Right cardiac atrium (tissue), 5 donors: ENCODE measurements at regions not wholly inside any gene's neighbourhood (a gene's known extent, or its start where the extent isn't known, plus 50 kb on each side); places are given as distances from the start of the nearest gene placed in this dataset.

Experiments used
- ATAC-seq, 2 donors: fragments of 200-7000 bp; cut with Tn5 transposase; one replicate each; pipeline versions ENCODE4 v1.8.0 to v1.9.1; 2020; ENCODE audit warnings: moderate library complexity in 2 of 2, mild to moderate bottlenecking in 1 of 2
- DNase-seq, 3 donors: peaks; one replicate each; pipeline ENCODE4 v3.0.0-alpha.2; 2020
- H3K27ac ChIP-seq: one replicate; pipeline ENCODE4 v1.5.1; 2013; ENCODE audit warnings: mild to moderate bottlenecking, low read length, control low read depth, moderate library complexity
- H3K27me3 ChIP-seq: one replicate; pipeline ENCODE4 v1.6.1; 2013; ENCODE audit not compliant: control insufficient read depth, insufficient read depth
- H3K4me1 ChIP-seq: one replicate; pipeline ENCODE4 v1.6.1; 2013; ENCODE audit warnings: low read length; ENCODE audit not compliant: control insufficient read depth, insufficient read depth
- H3K4me3 ChIP-seq: one replicate; pipeline ENCODE4 v1.5.1; 2013; ENCODE audit warnings: low read length, control low read depth
- H3K9me3 ChIP-seq: one replicate; pipeline ENCODE4 v1.6.1; 2013; ENCODE audit warnings: low read length; ENCODE audit not compliant: control insufficient read depth
- WGBS: extraction: QIAGEN DNeasy Blood & Tissue Kit; methylation state at CpG from one replicate; pipeline ENCODE4 v1.1.7; 2013; 5-methylcytosine and 5-hydroxymethylcytosine counted together
- intact Hi-C, 4 donors: fragments of 100-400 bp; cut with DNase I; formaldehyde crosslinking; loops; one replicate each; pipeline versions ENCODE4 v1.11.0 to v1.14.0; 2022 to 2023
- donor health status: healthy with polysubstance abuse.
- donor health status: DM: no; HTN: yes; CAD: no.
- donor health status: DM: no; HTN: no; CAD: no.
- donor health status: DM: no; HTN: yes; CAD: no; lungs with severe emphysema.
- donor health status: DM: yes; HTN: yes; CAD: no.

DNA sequence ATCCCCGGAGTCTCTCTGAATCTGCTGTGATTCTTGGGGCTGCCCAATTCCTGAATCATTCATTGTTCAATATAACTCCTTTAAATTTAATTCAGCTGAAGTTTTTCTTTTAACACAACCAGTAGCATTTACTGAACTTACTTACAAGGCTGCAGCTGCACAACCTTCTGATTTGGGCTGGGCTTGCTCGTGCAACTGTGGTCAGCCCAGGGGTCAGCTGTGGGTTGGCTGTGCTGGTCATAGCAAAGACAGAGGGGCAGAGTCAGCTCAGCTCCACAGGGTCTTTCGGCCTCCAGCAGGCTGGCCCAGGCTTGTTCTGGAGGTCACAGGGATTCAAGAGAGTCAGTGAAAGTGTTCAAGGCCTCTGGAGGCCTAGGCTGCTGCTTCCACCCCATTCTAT, 186.1 kb downstream of the MATN1 start:
- H3K27ac ChIP-seq = no peak overlapping the region
- no peaks in the 10 kb centered on the region for H3K27me3 ChIP-seq
- no peaks in the 10 kb centered on the region for H3K9me3 ChIP-seq
- ATAC-seq (no peak), DNase-seq (no peak)
- H3K4me3 ChIP-seq = no peak overlapping the region
- intact Hi-C loops = no loop called here
- 76% methylated on average over 3 of the region's 3 CpGs for WGBS
- H3K4me1 ChIP-seq = no peaks in the 10 kb centered on the region

GRCh38 chr1:30536530-30536929, 186.9 kb downstream of the MATN1 start:
- no peak for DNase-seq

GRCh38 chr1:30535595-30536325, 187.6 kb downstream of the MATN1 start:
- no peaks in the 10 kb centered on the region for H3K27me3 ChIP-seq
- intact Hi-C loops = no loop called here
- H3K4me3 ChIP-seq = no peak overlapping the region
- no peak overlapping the region for H3K27ac ChIP-seq
- WGBS = 66% methylated on average over 6 of the region's 6 CpGs
- no peaks in the 10 kb centered on the region for H3K9me3 ChIP-seq
- DNase-seq (no peak), ATAC-seq (no peak)
- H3K4me1 ChIP-seq = no peaks in the 10 kb centered on the region

More at GRCh38 chr1:30536530-30536929, 186.9 kb downstream of the MATN1 start:
- ATAC-seq = no peak
- H3K4me3 ChIP-seq = no peak overlapping the region
- H3K9me3 ChIP-seq = no peaks in the 10 kb centered on the region
- intact Hi-C loops = no loop called here
- 85% methylated on average over 9 of the region's 9 CpGs for WGBS
- no peaks in the 10 kb centered on the region for H3K4me1 ChIP-seq
- H3K27me3 ChIP-seq = no peaks in the 10 kb centered on the region
- no peak overlapping the region for H3K27ac ChIP-seq

DNA sequence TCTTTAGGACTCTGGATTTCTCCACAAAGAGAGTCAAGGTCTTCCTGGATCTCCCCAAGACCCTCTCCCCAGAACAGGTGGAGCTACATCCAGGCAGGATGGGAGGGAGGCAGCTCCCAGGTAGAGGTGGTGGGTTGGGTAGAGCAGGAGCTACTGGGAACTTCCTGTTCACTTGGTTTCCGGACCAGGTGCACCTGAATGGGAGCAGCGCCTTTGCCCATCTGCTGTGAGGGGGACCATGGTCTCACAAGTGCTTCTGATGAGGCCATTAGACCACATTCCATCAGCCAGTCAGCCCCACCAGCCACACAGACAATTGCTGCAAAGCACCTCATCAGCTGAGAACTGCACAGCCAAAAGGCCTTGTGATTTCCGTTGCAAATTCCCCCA, 188.8 kb downstream of the MATN1 start:
- Histone ChIP-seq H3K27ac (no peak overlapping the region), H3K4me1 (no peaks in the 10 kb centered on the region), H3K9me3 (no peaks in the 10 kb centered on the region), H3K27me3 (no peaks in the 10 kb centered on the region), H3K4me3 (no peak overlapping the region)
- intact Hi-C loops = no loop called here
- DNase-seq = no peak
- no peak for ATAC-seq
- WGBS = 63% methylated on average over 3 of the region's 3 CpGs

DNA sequence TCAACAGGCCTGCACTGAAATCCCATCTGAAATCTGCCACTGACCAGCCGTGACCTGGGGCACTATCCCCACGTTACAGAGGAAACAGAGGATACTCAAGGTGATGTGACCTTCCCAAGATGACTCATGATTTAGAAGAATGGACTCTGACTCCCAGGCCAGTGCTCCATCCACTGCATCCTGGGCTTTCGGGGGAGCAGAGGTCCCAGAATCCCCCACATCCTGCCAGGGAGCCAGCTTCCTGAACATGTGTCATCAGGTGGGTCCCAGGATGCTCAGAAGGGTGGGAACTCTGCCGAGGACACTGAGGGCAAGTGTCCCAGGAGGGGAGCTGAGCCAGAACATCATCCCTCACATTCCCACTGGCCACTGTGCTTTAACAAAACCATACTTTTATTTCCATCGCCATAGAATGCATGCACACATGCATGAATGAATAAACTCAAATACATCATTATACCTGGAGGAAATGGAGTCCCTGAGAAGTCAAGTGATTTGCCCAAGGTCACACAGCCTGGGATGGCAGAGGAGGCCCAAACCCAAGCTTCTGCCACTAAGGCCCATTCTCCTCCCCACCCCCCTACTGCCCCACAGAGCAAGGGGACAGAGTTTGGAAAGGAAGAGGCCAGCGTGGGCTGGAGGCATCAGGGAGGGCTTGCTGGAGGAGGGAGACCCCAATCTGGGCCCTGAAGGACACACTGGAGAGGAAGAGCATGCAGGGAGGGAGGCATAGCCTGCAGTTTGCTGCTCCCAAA, 189.4 kb downstream of the MATN1 start:
- Histone ChIP-seq H3K4me3 (no peak overlapping the region), H3K27me3 (no peaks in the 10 kb centered on the region), H3K4me1 (no peaks in the 10 kb centered on the region), H3K27ac (no peak overlapping the region), H3K9me3 (no peaks in the 10 kb centered on the region)
- DNase-seq = no peak
- intact Hi-C loops = no loop called here
- ATAC-seq = no peak
- WGBS = 67% methylated on average over 6 of the region's 6 CpGs

GRCh38 chr1:30533141-30533540, 190.2 kb downstream of the MATN1 start:
- DNase-seq = no peak
- no peak for ATAC-seq
- no peaks in the 10 kb centered on the region for H3K9me3 ChIP-seq
- H3K4me1 ChIP-seq = no peaks in the 10 kb centered on the region
- no peak overlapping the region for H3K27ac ChIP-seq
- intact Hi-C loops = no loop called here
- H3K4me3 ChIP-seq = no peak overlapping the region
- WGBS = 70% methylated on average over 3 of the region's 3 CpGs
- H3K27me3 ChIP-seq = no peaks in the 10 kb centered on the region

DNA sequence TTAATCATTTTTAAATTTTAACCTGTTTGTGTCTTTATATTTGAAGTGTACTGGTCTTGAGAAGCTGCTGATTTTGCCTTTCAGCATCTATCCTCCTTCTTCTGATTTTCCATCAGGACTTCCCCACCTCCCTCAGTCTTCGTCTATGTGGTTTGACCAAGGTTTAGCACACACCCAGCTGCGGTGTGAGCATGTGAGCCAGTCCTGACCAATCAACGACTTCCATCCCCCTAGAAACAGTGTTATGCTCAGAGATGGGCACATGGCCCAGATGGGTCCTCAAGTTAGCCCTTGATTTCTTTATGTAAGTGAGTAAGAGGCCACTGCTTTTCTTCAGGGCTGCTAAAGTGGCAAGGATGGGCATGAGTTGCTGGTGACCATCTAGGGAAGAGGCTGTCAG, 190.8 kb downstream of the MATN1 start:
- WGBS = 80% methylated on average over 3 of the region's 3 CpGs
- H3K27ac ChIP-seq = no peak overlapping the region
- H3K4me1 ChIP-seq = no peaks in the 10 kb centered on the region
- no peaks in the 10 kb centered on the region for H3K27me3 ChIP-seq
- no peak for DNase-seq
- no peak for ATAC-seq
- H3K4me3 ChIP-seq = no peak overlapping the region
- no peaks in the 10 kb centered on the region for H3K9me3 ChIP-seq
- intact Hi-C loops = no loop called here

- DNase-seq (peak; percentile 59 to 81 (median 77)), ATAC-seq (peak; percentile 72 to 80)
- Histone ChIP-seq H3K27me3 (no peaks in the 10 kb centered on the region), H3K9me3 (no peaks in the 10 kb centered on the region), H3K4me1 (peaks cover 9% of the 10 kb centered on the region), H3K27ac (peak overlapping the region; percentile 92), H3K4me3 (no peak overlapping the region)
- intact Hi-C loops = loop anchor here in 1 of 4 donors (10.0 kb wide), 1 partner anchor 177 kb away; no protein-coding TSS in a partner anchor
- WGBS = 52% methylated on average over 13 of the region's 13 CpGs
Observed at GRCh38 chr1:30527511-30528140, 195.8 kb downstream of the MATN1 start.

- H3K4me3 ChIP-seq = no peak overlapping the region
- no peak for DNase-seq
- peaks cover 10% of the 10 kb centered on the region for H3K4me1 ChIP-seq
- intact Hi-C loops = loop anchor here in 1 of 4 donors (10.0 kb wide), 1 partner anchor 178 kb away; no protein-coding TSS in a partner anchor
- WGBS = 47% methylated on average over 6 of the region's 6 CpGs
- H3K9me3 ChIP-seq = no peaks in the 10 kb centered on the region
- no peaks in the 10 kb centered on the region for H3K27me3 ChIP-seq
- H3K27ac ChIP-seq = peak overlapping the region; percentile 65
- no peak for ATAC-seq
Observed at GRCh38 chr1:30526652-30527345, 196.6 kb downstream of the MATN1 start.

DNA sequence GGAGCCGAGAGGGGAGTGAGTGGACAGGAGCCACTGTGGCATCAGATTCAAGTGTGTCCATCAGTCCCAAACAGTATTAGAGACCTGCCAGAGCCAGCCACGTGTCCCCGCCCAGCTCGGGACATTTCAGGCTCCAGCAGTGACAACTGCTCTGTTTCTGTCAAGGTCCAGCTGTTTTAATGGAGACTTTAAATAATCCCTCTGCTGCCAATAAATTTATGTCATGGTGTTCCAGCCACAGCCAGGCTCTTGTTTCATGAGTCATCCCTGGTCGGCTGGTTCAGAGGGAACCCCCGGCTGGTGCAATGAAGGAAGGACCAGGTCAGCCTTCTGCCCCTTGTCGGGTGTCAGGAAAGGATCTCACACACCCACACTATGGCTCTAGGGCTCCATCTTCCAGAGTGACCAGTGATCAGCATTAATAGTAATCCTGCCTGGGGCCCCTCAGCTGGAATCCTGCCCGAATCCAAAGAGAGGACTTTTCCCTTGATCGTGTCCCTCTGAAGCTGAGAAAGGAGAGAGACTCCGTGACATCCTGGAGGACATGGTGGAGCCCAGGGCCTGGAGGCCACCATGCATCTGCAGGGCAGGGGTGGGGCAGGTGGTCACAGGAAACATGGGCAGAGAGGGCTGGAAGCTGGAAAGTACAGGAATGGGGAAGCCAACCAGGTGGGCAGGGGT, 197.3 kb downstream of the MATN1 start:
- H3K27me3 ChIP-seq = no peaks in the 10 kb centered on the region
- peak overlapping the region; percentile 65 for H3K27ac ChIP-seq
- ATAC-seq (peak in 1 of 2 donors; percentile 42), DNase-seq (peak in 1 of 3 donors; percentile 69)
- intact Hi-C loops = loop anchor here in 1 of 4 donors (10.0 kb wide), 1 partner anchor 179 kb away; no protein-coding TSS in a partner anchor
- peaks cover 12% of the 10 kb centered on the region for H3K4me1 ChIP-seq
- 26% methylated on average over 10 of the region's 10 CpGs for WGBS
- no peaks in the 10 kb centered on the region for H3K9me3 ChIP-seq
- H3K4me3 ChIP-seq = no peak overlapping the region
